ENCODE measurements at regions not wholly inside any gene's neighbourhood (a gene's known extent, or its start where the extent isn't known, plus 50 kb on each side); places are given as distances from the start of the nearest gene placed in this dataset.

GRCh38 chr2:58543442-58543841 lies 302.3 kb upstream of the FANCL start:
- no peak overlapping the region for H2BK12ac ChIP-seq (ENCODE audit: low read depth, low read length)
- H3K79me1 ChIP-seq (ENCODE audit: low read depth, low read length): no peaks in the 10 kb centered on the region
- no peaks in the 10 kb centered on the region for H3K23me2 ChIP-seq (ENCODE audit: low read depth, low read length)
- H4K91ac ChIP-seq (replicated peaks; ENCODE audit: insufficient read length, low read length): no peak overlapping the region
- no peak overlapping the region for H2BK120ac ChIP-seq (replicated peaks; ENCODE audit: low read depth, low read length)
- no peak overlapping the region; the same call in 1 of the 2 replicates for H2BK5ac ChIP-seq (ENCODE audit: low read depth, low read length)
- TF ChIP-seq TBP (IDR thresholded peaks at IDR 0.05; ENCODE audit: low read depth, low read length) (no peak), SUZ12 (IDR thresholded peaks at IDR 0.05; ENCODE audit: low read length) (no peak), BACH1 (IDR thresholded peaks at IDR 0.05; ENCODE audit: low read length) (no peak), KDM1A (IDR thresholded peaks at IDR 0.05; ENCODE audit: borderline replicate concordance, low read length) (no peak), TCF12 (IDR thresholded peaks at IDR 0.05; ENCODE audit: low read depth, low read length) (no peak), KDM5A (IDR thresholded peaks at IDR 0.05; ENCODE audit: low read length) (no peak), RFX5 (IDR thresholded peaks at IDR 0.05; ENCODE audit: borderline replicate concordance, low read depth, low read length) (no peak), PHF8 (conservative IDR thresholded peaks at IDR 0.05; ENCODE audit: low read depth, low read length) (no peak), GABPA (IDR thresholded peaks at IDR 0.05; ENCODE audit: borderline replicate concordance, insufficient read depth, low read length) (no peak), MAX (IDR thresholded peaks at IDR 0.05) (no peak), HDAC2 (IDR thresholded peaks at IDR 0.05; ENCODE audit: borderline replicate concordance in 1 of 2, low read depth in 2 of 2, low read length in 2 of 2) (no peak)
- no peaks in the 10 kb centered on the region for H3K27me3 ChIP-seq (replicated peaks in 1 of 4; ENCODE audit: control insufficient read depth in 3 of 4, extremely low read depth in 1 of 4, insufficient read depth in 3 of 4, low read length in 3 of 4)
- 32% methylated on average over 3 of the region's 3 CpGs; no CpG with 5 or more reads in 1 of the 2 experiments for WGBS, 2 experiments (ENCODE audit: extremely low coverage in 1 of 2, insufficient coverage in 1 of 2, insufficient read length in 1 of 2, insufficient replicate concordance in 2 of 2, low coverage in 1 of 2, low lambda C conversion rate in 2 of 2, missing lambda C conversion rate in 1 of 2)
- no peaks in the 10 kb centered on the region for H3K9me3 ChIP-seq (ENCODE audit: insufficient read depth in 2 of 2, low read depth in 1 of 2, low read length in 1 of 2)
- no peak overlapping the region for H2AFZ ChIP-seq (ENCODE audit: low read length)
- no peak overlapping the region for H3K4ac ChIP-seq (replicated peaks; ENCODE audit: insufficient read length, low read depth, low read length)
- no peak overlapping the region for H3K18ac ChIP-seq (ENCODE audit: extremely low read depth, low read length)
- H3K27ac ChIP-seq (ENCODE audit: low read depth, low read length): no peak overlapping the region
- H2AK5ac ChIP-seq (ENCODE audit: low read depth, low read length): no peak overlapping the region
- DNase-seq (ENCODE audit: low read depth in 1 of 2, low spot score in 2 of 2) (no peak), FAIRE-seq (peak; percentile 48)
- H3K56ac ChIP-seq (replicated peaks; ENCODE audit: insufficient read length, low read depth, low read length): no peak overlapping the region
- CTCF ChIA-PET (ENCODE audit: partially characterized antibody): interaction anchor here (0.6 kb wide), 1 partner anchor 13 kb away, joined by 4 read pairs; no protein-coding TSS in a partner anchor
- no peak overlapping the region for H3K4me3 ChIP-seq (ENCODE audit: extremely low read depth in 1 of 4, insufficient read depth in 2 of 4, low read depth in 3 of 4, low read length in 4 of 4)
- no peaks in the 10 kb centered on the region for H3K79me2 ChIP-seq (ENCODE audit: control insufficient read depth in 1 of 2, insufficient read depth in 2 of 2, low read length in 2 of 2)
- no peaks in the 10 kb centered on the region for H4K20me1 ChIP-seq (replicated peaks in 1 of 2; ENCODE audit: control insufficient read depth in 1 of 2, insufficient read depth in 2 of 2, low read length in 2 of 2)
- peak overlapping the region in 1 of 4 experiments; percentile 8; a peak in 1 of 7 replicates for H3K9ac ChIP-seq (replicated peaks in 1 of 4; ENCODE audit: extremely low read depth in 1 of 4, low read depth in 3 of 4, low read length in 3 of 4)
- H3K4me1 ChIP-seq (replicated peaks in 1 of 4; ENCODE audit: control insufficient read depth in 3 of 4, insufficient read depth in 4 of 4, low read length in 3 of 4): peaks cover 2 to 43% (median 15%) of the 10 kb centered on the region in 4 experiments; a peak in 4 of 7 replicates
- H3K23ac ChIP-seq (ENCODE audit: insufficient read length): no peak overlapping the region
- no peak overlapping the region for H4K5ac ChIP-seq (ENCODE audit: insufficient read length, low read depth, low read length)
- H3K4me2 ChIP-seq (ENCODE audit: insufficient read depth in 1 of 2, low read depth in 2 of 2, low read length in 2 of 2): 0 out of 4 replicates have a peak overlapping the region, but pooled peaks of 1 of the 2 experiments have one; percentile 5
- no peaks in the 10 kb centered on the region for H3K36me3 ChIP-seq (ENCODE audit: control insufficient read depth in 2 of 4, insufficient read depth in 4 of 4, low read length in 3 of 4)
- no peak overlapping the region for H2BK20ac ChIP-seq (ENCODE audit: low read length)
- POLR2A ChIA-PET (ENCODE audit: partially characterized antibody): interaction anchor here (0.5 kb wide), 1 partner anchor 21 kb away, joined by 3 read pairs; no protein-coding TSS in a partner anchor
- no peak overlapping the region for H2BK15ac ChIP-seq (ENCODE audit: low read length)
- no peak overlapping the region for H4K8ac ChIP-seq (ENCODE audit: extremely low read depth, insufficient read depth, low read length)
- H3K14ac ChIP-seq (ENCODE audit: insufficient read length): no peak overlapping the region
